ENCODE measurements at regions not wholly inside any gene's neighbourhood (a gene's known extent, or its start where the extent isn't known, plus 50 kb on each side); places are given as distances from the start of the nearest gene placed in this dataset.
"Not testable (repeated sequence)": the region's sequence is repeated elsewhere in the genome, so short reads cannot be mapped to it uniquely, and the experiment has no call there.

DNA sequence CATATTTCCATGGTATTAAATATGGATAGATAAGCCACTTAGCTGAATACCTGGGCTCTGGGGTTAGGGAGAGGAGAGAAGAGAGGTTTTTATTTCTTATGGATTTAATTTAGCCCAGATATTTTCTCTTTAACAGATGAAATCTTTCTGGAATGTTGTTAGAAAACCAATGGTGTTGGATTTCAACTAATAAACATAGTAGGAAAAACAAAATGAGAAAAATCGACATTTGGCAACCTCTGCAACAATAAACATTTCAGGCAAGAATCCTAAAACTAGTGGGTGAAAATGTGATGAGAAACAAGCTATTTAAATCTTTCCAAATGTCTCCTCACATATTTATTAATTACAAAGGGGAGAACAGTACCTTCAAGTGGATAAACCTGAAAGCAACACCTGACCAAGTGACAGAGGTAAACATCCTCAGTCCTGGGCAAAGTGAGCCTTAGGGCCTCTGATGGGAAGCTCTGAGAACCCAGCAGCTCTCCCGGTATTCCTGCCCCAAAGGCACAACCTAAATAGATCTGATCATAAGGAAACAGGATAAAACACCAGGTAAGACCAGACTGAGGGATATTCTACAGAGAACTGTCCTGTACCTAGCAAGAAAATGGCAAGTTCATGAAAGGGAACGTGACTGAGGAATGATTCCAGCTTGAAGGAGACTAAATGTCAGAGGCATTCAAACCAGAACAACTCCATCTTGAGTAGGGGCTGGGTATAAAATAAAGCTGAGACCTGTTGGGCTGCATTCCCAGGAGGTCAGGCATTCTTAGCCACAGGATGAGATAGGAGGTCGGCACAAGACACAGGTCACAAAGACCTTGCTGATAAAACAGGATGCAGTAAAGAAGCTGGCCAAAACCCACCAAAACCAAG, 163.7 kb downstream of the ESM1 start:
- DNase-seq (ENCODE audit: low read depth), result no peak

DNA sequence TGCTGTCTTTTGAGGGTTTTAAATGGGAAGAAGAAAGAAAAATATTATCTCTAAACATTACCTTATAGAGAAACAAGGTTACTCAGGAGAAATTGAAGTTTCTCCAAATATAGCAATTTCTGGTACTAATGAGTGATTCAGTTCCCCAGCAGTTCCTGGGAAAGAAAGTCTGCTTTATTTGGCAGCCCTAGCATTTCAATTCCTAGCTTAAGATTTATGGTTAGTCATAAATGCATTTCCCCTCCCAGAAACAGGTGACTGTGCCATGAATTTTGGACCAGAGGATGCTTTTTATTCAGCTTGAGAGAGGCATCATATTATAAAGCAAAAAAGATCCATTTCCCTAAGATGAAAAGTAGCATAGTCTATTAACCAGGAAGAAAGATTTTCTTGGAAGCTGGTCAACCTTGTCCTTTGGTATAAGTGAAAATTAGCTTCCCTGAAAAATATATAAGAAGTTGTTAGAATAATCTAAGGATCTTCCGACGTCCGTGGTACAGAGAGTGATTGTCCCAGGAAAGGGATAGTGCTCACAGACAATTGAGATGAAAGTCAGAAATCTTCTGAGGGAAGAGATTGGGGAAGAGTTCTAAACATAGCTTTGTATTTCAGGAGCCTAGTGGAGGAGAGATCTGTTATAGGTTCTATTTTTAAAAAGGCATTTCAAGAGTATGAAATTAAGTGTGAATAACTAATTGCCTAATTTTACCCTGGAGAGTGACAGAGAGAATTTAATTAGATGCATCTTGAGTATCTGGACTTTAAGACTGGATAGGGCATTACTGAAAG, 164.9 kb downstream of the ESM1 start:
- DNase-seq (ENCODE audit: low read depth), result no peak

DNA sequence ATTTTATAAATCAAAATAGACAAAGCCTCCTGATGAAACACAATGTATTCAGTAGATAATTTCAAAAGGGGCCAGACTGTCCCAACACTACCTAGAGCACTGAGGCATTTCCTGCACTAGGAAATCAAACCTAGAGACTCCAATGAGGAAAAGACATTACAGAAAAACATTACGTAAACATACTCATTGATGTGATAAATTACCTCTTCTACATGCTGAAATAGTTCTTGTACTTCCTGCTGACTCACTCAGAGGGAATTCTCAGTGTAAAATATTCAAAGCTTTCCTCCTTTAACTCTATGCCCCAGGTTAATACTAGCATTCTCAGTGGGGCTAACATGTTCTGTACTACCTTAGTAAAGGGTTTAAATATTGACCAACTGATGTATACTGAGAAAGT, 178.0 kb downstream of the ESM1 start:
- DNase-seq (ENCODE audit: low read depth), result no peak

DNA sequence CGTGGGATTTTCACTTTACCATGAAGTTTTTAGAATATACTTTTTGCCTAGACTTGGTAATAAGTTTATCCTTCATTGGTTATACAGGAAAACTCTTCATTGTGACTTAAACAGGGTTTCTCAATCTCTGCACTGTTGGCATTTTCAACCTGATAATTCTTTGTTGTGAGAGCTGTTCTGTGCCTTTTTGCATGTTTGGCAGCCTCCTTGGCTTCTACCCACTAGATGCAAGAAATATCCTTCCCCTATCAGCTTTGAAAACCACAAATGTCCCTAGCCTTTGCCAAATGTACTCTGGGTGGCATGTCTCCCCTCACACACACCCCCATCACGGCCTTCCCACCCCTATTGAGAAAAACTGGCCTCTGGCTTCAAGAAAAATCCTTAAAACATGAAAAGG, 180.9 kb downstream of the ESM1 start:
- no peak for DNase-seq (ENCODE audit: low read depth)

DNA sequence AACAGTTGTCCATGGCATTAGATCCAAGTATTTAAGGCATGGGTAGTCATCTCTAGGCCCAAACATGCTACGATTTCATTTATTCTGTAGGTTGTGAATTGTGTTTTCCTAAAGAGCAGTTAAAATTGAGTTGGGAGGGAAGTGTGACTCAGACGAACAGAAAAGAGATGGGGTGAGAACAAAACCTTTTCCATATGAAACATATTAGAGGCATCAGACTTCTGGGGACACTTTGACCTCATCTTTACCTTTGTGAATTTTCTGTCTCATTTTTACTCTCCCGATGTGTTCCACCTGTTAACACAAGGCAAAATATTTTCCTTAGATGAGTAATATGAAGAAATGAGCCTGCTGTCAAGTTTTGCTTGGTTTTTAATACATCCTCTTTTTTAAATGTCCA, 181.3 kb downstream of the ESM1 start:
- DNase-seq (ENCODE audit: low read depth), result no peak

DNA sequence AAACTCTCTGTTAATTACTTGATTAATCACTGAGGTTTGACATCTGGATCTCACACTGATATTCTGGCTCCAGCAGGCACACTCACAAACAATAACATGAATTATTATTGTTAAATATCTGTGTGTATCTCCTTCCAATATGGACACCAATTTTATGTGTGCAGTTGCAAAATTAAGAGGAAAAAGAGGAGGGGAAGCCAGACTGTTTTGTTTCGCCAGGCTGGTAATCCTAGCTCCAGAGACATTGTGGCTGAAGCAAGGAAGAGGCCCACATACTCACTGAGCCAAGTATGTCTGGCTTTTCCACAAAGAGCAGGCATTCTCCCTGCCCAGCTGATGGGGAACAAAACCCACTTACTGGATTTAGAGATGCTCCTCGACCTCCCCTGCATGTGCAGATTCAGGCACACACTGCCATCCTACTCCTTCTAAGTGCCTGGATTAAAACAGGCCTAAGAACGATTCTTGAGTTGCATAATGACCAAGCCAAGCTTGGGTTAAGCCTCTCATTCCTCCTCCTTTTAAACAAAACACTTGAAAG, 181.9 kb downstream of the ESM1 start:
- no peak for DNase-seq (ENCODE audit: low read depth)

DNA sequence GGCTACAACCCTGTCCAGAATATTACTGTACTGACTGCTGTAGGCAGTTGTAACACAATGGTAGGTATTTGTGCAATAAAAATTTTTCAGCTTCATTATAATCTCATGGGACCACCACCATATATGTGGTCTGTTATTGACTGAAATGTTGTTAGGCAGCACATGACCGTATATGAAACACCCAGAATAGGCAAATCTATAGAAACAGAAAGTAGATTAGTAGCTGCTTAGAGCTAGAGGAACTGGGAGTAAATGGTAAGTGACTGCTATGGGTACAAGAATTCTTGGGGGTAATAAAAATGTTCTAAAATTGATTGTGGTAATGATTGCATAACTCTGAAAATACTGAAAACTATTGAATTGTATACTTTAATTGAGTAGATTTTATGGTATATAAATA, 185.7 kb downstream of the ESM1 start:
- DNase-seq (ENCODE audit: low read depth), result no peak

DNA sequence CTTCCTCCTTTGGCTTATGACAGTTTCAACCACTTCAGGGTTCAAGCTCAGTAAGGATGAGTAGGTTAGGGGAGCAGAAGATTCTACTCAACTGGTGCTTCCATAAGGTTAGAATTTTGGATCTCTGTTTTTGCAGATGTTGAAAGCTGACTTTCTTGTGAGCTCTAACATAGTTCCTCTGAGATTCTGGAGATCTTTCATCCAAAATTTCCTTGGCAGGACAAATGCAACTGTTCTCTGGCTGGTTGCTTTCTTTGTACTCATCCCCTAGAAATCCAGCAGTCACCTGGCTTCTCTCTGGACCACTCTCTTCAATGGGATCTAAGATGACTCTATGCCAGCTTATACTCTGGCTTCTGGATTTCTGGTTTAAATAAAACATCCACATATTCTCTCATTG, 189.6 kb downstream of the ESM1 start:
- no peak for DNase-seq (ENCODE audit: low read depth)

DNA sequence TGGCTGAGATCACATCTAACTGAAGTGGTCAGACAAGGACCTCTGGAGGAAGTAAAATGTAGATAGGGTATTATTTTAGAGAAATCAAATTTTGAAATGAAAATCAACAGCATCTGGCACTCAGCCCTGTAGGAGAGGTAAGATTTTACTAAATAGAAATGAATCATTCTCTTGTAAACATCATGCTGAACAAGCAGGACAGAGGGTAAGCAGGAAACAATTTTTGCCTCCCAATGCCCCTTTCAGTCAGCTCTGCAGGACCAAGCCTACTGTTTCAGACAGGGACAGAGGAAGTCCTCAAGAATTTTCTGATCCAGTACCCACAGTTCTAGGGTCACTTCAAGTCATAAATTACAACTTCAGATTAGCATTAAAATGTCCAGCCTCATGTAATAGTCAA, 190.1 kb downstream of the ESM1 start:
- no peak for DNase-seq (ENCODE audit: low read depth)

DNA sequence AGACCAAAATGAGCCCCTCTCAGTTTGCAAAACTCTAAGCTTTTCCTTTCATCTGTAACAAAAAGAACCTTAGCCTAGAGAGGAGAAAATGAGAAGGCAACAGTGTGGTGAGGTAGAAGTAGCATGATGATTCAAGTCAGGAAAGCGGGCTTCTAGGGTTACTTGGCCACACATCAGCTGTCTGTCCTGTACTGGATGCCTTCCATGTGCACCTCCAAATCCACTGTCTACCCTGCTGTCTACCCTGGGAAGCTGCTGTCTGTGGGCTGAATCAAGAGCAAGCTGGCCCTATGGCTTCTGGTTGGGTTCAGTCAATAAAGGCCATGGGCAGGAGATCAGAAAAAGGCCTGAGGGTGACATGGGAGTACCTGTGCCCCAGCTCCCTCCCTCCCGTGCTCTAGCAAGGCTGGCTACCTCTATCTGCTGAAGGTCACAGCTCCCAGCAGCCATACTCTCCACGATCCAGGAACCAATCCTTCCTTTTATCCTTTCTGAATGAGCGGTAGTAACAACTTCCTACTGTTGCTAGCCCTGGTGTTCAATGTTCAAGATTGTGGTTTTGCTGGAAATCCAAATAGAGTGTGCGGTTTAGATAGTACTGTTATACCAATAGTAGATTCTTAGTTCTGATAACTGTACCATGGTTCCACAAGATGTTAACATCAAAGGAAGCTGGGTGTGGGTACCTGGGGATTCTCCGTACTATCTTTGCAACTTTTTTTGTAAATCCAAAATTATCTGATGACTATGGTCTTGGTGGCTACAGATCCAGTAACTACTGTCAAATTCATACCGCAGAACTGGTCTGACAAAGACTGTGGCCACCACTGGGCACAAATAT, 191.0 kb downstream of the ESM1 start:
- peak; percentile 1 for DNase-seq (ENCODE audit: low read depth)

DNA sequence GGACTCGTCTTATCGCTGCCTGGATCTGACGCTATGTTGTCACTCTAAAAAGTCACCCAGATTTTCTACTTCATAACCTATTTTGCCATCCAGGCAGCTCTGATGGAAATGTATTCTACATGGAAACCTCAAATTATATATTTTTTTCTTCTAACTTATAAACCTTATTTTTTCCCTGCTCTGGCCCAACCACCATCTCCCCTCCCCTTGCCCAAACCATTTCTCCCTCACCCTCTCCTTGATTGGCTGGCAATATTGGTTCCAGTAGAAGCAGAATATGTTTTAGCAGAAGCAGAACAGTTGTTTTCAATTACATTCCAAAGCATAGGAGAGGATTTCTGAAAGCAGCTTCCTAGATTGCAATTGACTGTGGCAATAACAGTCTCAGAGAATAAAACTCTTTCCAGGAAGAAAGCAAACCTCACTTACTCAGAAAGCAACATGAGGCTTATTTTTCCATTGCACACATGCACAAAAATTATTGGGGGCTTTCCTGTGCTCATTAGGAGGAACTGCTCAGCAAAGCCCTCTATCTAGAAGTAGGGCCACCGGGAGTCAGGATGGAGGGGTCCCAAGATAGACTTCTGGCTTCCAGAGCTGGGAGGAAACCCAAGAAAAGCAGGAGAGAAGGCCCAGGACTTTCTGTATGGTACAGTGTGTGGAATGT, 191.8 kb downstream of the ESM1 start:
- DNase-seq (ENCODE audit: low read depth), result no peak

DNA sequence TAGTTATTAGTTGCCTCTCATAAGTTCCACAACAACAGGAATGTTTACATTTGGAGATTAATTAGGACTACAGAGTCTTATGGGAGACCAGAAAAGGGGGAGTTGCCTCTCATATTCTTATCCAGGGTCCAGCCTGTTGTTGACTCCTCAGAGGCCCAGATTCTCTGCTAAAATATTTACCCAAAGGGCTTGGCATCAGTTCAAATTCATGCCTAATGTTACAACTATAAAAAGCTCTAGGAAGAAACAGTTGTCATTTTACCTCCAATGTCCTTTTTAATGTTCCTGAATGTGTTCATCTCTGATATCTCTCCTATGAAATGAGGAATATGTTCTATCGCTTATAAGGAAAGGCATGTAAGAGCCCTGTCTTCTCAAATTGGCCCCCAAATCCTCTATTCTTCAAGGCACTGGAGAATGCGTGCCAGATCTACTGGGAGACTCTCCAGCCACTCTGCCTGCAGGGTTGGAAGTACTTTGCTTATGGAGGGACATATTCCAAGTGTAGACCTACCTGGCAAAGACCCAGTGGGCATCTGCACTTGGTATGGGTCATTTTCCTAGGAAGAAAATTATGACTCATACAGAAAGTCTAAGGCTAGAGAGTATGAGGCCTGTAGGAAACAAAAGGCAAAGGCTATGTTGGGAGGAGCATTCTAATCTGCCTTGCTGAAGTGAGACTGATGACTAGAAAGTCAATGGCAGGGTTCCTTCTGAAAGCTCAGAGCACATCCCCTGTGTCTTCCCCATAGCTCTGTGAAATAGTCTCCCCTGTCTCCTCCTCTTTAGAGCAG, 192.6 kb downstream of the ESM1 start:
- DNase-seq (ENCODE audit: low read depth), result no peak

DNA sequence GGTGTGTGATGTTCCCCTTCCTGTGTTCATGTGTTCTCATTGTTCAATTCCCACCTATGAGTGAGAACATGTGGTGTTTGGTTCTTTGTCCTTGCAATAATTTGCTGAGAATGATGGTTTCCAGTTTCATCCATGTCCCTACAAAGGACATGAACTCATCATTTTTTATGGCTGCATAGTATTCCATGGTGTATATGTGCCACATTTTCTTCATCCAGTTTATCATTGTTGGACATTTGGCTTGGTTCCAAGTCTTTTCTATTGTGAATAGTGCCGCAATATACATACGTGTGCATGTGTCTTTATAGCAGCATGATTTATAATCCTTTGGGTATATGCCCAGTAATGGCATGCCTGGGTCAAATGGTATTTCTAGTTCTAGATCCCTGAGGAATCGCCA, 197.5 kb downstream of the ESM1 start:
- DNase-seq (ENCODE audit: low read depth), result not testable (repeated sequence)

DNA sequence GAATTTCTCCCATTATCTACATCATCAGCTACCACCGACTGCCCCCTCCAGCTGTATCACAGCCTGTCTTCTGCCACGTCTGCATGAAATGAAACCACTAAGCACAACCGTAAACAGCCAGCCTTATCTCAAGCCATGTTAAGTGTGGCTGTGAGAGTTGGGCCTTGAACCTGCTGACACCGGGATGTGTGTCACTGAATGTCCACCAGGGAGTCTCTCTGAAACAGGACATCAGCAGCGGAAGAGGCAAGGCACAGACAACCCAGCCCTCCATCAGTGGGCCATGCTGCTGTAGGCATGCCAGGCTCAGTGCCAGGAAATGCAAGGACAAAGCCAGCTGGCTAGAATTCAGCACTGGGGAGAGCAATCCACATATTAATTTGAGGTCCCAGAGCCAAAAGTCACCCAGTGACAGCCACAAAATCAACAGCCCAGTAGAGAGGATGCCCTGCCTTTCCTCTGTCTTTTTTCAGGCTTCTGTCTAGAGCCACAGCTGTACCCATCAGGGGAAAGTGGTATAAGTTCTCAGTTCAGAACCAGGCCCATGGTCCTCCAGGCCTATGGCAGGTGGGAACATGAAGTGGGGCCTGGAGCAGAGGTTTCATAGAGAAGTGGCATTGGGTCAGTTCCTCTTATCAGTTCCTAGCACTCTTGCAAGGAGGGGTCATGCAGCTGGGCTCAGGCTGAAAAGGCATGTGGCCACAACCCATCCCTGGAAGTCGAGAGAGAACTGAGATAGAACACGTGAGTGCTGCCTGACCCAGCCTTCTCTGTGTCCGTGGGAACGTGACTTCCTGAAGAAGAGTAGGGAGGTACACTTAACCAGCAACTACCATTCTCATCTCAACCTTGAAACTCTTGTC, 199.4 kb downstream of the ESM1 start:
- no peak for DNase-seq (ENCODE audit: low read depth)

DNA sequence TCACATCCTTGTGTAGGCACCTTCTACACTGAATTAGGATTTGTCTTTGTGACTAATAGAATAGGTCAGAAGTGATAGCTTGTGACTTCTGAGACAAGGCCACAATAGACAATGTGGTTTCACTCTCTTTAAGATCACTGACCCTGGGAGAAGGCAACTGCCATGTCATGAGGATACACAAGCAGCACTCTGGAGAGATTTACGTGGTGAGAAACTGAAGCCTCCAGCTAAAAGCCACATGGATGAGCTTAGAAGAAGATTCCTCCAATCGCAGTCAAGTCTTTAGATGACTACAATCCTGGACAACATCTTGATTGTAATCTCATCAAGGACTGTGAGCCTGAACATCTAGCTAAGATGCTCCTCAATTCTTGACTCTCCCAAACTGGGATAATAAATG, 206.6 kb downstream of the ESM1 start:
- no peak for DNase-seq (ENCODE audit: low read depth)

DNA sequence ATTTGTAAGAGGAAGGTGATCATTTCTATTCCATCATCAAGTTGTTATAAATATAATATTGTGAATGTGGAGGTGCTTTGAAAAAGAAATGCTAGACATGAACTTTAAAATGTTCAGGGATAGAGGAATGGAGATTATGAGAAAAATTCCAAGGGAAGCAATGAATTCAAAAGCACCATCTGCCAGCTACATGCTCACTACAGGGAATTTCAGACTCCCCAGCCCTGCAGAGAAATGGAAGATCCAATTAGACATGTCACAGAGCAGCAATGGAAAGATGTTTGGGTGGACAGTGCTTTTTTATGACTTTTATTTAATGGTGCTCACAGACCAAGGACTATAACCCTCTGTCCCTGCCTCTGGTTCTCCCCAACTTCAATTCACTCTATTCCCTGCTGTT, 209.7 kb downstream of the ESM1 start:
- no peak for DNase-seq (ENCODE audit: low read depth)

DNA sequence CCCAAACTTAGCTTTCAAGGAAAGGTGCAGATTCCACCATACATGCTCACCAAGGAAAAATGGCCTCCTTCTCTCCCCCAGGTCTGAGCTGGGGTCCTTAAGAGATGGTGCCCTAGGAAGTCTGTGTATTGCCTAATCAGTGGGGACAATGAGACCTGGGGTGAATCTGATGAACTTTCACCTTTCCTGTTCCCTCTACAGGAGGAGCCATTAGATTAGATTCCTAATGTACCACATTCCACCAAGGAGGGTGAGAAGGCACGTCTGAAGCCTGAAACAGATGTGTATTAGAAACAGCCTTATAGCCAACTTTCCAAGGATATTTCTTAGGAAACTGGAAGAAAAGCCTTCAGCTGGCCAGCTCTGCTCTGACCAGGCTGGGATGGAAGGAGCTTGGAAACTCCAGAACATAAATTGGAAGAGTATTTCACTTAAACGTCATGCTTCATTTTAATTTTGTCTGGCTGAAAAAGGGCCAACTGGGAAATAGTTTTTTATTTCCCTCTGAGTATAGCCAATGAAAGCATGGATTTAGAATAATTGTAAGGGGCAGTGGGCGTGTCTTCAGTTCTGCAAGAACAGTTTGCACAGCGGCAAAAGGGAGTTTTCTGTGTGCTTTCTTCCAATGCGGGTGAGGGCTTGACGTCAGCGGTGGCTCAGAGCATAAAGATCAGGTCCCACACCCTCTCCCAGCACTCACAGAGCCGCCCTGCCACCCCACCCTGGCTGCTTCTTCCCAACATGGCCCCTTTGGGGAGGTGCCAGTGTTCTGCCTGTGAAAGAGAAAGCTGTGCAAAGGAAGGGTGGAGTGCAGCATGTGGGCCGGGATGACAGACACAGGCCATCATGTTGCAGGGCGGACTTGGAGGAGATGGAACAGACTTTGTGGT, 210.9 kb downstream of the ESM1 start:
- no peak for DNase-seq (ENCODE audit: low read depth)

DNA sequence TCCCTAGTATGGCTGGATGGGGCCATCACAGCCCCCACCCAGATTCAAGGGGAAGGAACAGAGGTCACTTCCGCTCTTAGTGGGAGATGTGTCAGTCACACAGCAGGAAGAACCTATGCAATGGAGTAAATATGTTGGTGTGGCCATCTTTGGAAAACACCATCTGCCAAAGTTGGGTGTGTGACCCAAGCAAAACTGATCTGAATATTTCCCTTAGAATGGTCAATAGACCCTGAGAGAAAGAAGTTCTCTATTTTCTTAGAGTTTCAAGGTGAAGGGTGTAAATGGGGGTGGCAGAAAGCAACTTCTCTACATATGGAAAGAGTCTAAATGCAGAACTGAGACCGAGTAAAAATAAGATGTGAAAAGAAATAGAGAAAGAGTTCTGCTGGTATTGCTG, 212.7 kb downstream of the ESM1 start:
- DNase-seq (ENCODE audit: low read depth), result no peak

DNA sequence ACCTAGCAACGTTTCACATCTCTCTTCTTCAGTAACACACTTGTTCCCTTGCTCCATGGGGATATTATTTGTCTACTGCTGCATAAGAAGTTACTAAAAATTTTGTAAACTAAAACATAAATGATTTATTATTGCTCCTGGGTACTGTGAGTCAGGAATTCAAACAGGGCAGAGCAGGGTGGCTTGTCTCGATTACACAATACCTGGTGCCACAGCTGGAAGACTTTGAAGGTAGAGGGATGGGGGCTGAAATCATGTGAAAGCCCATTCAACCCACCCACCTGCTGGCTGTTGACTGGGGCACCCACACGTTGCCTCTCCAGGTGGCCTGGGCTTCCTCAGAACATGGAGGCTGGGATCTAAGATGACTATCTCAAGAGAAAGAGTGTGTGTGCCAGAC, 213.2 kb downstream of the ESM1 start:
- no peak for DNase-seq (ENCODE audit: low read depth)
